Activated CD4-positive, alpha-beta T cell treated with anti-CD3 and anti-CD28 coated beads, Interleukin-2, amount 10 ng/mL, durations not matched to agents 24 days and 14 days (primary cell): ENCODE measurements at regions not wholly inside any gene's neighbourhood (a gene's known extent, or its start where the extent isn't known, plus 50 kb on each side); places are given as distances from the start of the nearest gene placed in this dataset.
"Not testable (repeated sequence)": the region's sequence is repeated elsewhere in the genome, so short reads cannot be mapped to it uniquely, and the experiment has no call there.

Experiments
- DNase-seq: peaks from one replicate; pipeline ENCODE4 v3.0.0; 2022
- H3K27ac Mint-ChIP-seq: one replicate; pipeline ENCODE4 v1.8.0; 2022; ENCODE audit warnings: mild to moderate bottlenecking, mixed read lengths
- H3K27me3 Mint-ChIP-seq: one replicate; pipeline ENCODE4 v1.8.0; 2022; ENCODE audit warnings: mixed read lengths
- H3K36me3 Mint-ChIP-seq: one replicate; pipeline ENCODE4 v1.8.0; 2022; ENCODE audit warnings: low read depth, mild to moderate bottlenecking, mixed read lengths
- H3K4me1 Mint-ChIP-seq: one replicate; pipeline ENCODE4 v1.8.0; 2021; ENCODE audit warnings: mixed read lengths
- H3K4me3 Mint-ChIP-seq: one replicate; pipeline ENCODE4 v1.8.0; 2022; ENCODE audit warnings: mild to moderate bottlenecking, moderate library complexity, mixed read lengths
- H3K9me3 Mint-ChIP-seq: one replicate; pipeline ENCODE4 v1.8.0; 2021; ENCODE audit warnings: mixed read lengths
- intact Hi-C: fragments of 100-400 bp; cut with micrococcal nuclease; formaldehyde crosslinking; loops from one replicate; pipeline ENCODE4 v1.15.1; 2023

- Mint-ChIP-seq H3K4me3 (no peak overlapping the region), H3K9me3 (peaks cover 41% of the 10 kb centered on the region), H3K36me3 (no peaks in the 10 kb centered on the region), H3K27me3 (no peaks in the 10 kb centered on the region), H3K4me1 (no peaks in the 10 kb centered on the region), H3K27ac (no peak overlapping the region)
- intact Hi-C loops: no loop called here
- DNase-seq: no peak
Observed at GRCh38 chr19:20359933-20360720, 193.1 kb downstream of the ZNF486 start.

- DNase-seq, H3K27ac Mint-ChIP-seq, intact Hi-C loops, H3K36me3 Mint-ChIP-seq, H3K27me3 Mint-ChIP-seq, H3K4me1 Mint-ChIP-seq, H3K4me3 Mint-ChIP-seq: not testable (repeated sequence)
- H3K9me3 Mint-ChIP-seq: peaks cover 34% of the 10 kb centered on the region
Observed at GRCh38 chr19:20358841-20359465, 191.9 kb downstream of the ZNF486 start.

DNA sequence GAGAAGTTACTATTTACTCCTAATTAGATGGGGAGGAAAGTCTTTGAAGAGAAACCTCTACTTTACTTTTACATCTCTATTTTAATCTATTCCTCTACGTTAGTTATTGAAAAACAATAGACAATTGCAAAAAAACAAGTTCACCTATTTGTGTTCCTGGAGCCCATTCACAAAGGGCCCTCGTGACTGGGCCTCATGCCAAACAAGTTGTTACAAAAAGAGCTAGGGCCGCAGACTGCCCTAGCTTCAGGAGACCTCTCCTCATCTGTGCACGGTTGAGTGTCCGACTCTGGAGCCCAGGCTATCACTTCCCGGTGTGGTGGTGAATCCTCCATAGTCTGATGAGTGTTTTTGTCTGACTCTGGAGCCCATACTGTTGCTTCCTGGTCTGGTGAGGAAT, 190.9 kb downstream of the ZNF486 start:
- Mint-ChIP-seq H3K27me3 (no peaks in the 10 kb centered on the region), H3K4me3 (no peak overlapping the region)

DNA sequence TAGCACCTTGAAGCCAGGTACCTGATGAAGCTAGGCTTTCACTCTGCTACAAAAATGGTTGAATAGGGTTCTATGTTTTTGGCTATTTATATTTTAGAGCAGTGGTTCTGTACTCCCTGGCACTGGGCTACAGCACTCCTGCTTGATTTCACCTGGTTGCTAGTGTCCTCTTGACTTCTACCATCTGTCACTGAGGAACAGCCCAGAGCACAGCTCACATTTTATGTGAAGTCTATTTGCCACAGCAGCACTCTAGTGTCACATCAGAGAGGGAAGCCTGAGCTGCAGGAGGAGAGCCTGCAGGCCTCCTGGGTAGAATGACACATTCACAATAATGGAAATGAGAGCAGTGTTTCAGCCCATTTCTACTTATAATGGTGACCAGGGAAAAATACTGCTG, 184.2 kb downstream of the ZNF486 start:
- Mint-ChIP-seq H3K27me3 (no peaks in the 10 kb centered on the region), H3K4me1 (no peaks in the 10 kb centered on the region), H3K36me3 (no peaks in the 10 kb centered on the region), H3K9me3 (peaks cover 12% of the 10 kb centered on the region), H3K4me3 (no peak overlapping the region), H3K27ac (no peak overlapping the region)
- intact Hi-C loops: no loop called here
- DNase-seq: no peak

More for the DNA sequence above, 190.9 kb downstream of the ZNF486 start:
- no peak for DNase-seq
- peaks cover 29% of the 10 kb centered on the region for H3K9me3 Mint-ChIP-seq
- H3K36me3 Mint-ChIP-seq: no peaks in the 10 kb centered on the region
- no peaks in the 10 kb centered on the region for H3K4me1 Mint-ChIP-seq
- intact Hi-C loops: no loop called here
- no peak overlapping the region for H3K27ac Mint-ChIP-seq

DNA sequence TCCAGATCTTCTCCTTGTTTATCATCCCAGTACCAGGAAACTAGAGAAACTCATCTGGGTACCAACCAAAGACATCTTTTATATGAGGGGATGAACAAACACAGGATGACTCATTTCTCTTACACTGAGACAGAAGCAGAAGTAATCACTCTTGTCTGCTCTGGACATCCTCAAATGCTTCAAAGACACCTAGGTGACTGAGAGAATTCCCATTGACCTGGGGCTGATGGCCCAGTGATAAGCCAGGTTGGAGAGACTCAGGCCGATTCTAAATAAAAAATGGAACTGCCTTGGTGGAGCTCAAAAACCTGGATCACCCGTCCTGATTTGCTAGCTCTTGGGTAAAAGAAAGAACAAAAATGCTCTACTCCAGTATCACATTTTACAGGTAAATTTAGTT, 182.2 kb downstream of the ZNF486 start:
- H3K36me3 Mint-ChIP-seq: no peaks in the 10 kb centered on the region
- H3K27ac Mint-ChIP-seq: no peak overlapping the region
- intact Hi-C loops: no loop called here
- no peak overlapping the region for H3K4me3 Mint-ChIP-seq
- DNase-seq: no peak
- H3K27me3 Mint-ChIP-seq: no peaks in the 10 kb centered on the region
- H3K9me3 Mint-ChIP-seq: peaks cover 12% of the 10 kb centered on the region
- H3K4me1 Mint-ChIP-seq: no peaks in the 10 kb centered on the region

DNA sequence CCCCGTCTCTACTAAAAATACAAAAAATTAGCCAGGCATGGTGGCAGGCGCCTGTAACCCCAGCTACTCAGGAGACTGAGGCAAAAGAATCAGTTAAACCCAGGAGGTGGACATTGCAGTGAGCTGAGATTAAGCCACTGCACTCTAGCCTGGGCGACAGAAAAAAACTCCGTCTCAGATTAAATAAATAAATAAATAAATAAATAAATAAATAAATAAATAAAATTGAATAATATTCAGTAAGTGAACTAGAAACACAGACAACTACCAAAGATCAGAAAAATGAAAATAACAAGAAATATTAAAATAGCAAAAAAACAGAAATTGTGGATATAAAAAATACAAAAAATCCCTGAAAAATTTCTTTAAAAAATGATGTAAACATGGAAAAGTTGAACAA, 172.4 kb downstream of the ZNF486 start:
- peaks cover 4% of the 10 kb centered on the region for H3K9me3 Mint-ChIP-seq
- H3K4me1 Mint-ChIP-seq: no peaks in the 10 kb centered on the region
- no peaks in the 10 kb centered on the region for H3K27me3 Mint-ChIP-seq
- intact Hi-C loops: no loop called here
- no peak overlapping the region for H3K27ac Mint-ChIP-seq
- no peak overlapping the region for H3K4me3 Mint-ChIP-seq
- DNase-seq: no peak
- H3K36me3 Mint-ChIP-seq: no peaks in the 10 kb centered on the region

GRCh38 chr19:20334760-20335159, 167.7 kb downstream of the ZNF486 start:
- Mint-ChIP-seq H3K4me1 (no peaks in the 10 kb centered on the region), H3K4me3 (no peak overlapping the region), H3K27me3 (no peaks in the 10 kb centered on the region), H3K9me3 (peaks cover 4% of the 10 kb centered on the region), H3K27ac (no peak overlapping the region), H3K36me3 (no peaks in the 10 kb centered on the region)
- DNase-seq: no peak
- intact Hi-C loops: no loop called here

- no peak for DNase-seq
- Mint-ChIP-seq H3K36me3 (no peaks in the 10 kb centered on the region), H3K27ac (no peak overlapping the region), H3K4me1 (no peaks in the 10 kb centered on the region), H3K9me3 (peaks cover 4% of the 10 kb centered on the region), H3K27me3 (no peaks in the 10 kb centered on the region), H3K4me3 (no peak overlapping the region)
- intact Hi-C loops: no loop called here
Observed at GRCh38 chr19:20333508-20333907, 166.5 kb downstream of the ZNF486 start.

GRCh38 chr19:20325151-20325550, 158.1 kb downstream of the ZNF486 start:
- peaks cover 17% of the 10 kb centered on the region for H3K9me3 Mint-ChIP-seq
- H3K27ac Mint-ChIP-seq: no peak overlapping the region
- DNase-seq: no peak
- no peaks in the 10 kb centered on the region for H3K27me3 Mint-ChIP-seq
- intact Hi-C loops: no loop called here
- H3K4me1 Mint-ChIP-seq: no peaks in the 10 kb centered on the region
- no peaks in the 10 kb centered on the region for H3K36me3 Mint-ChIP-seq
- H3K4me3 Mint-ChIP-seq: no peak overlapping the region

DNA sequence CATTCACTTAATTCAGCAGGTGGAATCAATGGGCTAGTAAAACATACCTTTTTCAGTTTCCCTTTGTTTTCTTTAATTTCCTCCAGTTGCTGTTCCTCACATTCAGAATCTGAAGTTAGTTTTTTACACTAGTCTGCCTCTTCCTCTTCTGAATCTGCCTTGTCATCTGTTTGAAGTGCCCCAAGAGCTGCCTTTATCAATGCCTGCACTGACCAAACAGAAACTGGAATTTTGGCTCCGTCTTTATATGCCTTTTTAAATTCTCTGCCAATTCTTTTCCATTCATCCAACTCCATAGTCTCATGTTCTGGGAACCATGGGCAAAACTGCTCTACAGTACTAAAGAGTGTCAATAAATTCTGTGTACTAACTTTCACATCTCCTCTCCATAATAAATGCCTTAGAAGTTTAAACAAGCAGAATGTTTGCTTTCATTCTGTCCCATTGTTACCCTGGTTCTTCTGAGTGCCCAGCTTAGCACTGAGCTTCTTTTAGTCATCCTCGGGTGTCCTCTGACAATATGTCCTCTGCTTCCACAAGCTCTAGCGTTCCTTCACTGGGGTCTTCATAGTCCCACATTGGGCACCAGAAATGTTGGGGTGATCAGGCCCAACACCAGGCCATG, 154.2 kb downstream of the ZNF486 start:
- Mint-ChIP-seq H3K9me3 (peaks cover 9% of the 10 kb centered on the region), H3K36me3 (no peaks in the 10 kb centered on the region), H3K4me3 (no peak overlapping the region), H3K27me3 (no peaks in the 10 kb centered on the region), H3K27ac (no peak overlapping the region), H3K4me1 (no peaks in the 10 kb centered on the region)
- DNase-seq: no peak
- intact Hi-C loops: no loop called here

DNA sequence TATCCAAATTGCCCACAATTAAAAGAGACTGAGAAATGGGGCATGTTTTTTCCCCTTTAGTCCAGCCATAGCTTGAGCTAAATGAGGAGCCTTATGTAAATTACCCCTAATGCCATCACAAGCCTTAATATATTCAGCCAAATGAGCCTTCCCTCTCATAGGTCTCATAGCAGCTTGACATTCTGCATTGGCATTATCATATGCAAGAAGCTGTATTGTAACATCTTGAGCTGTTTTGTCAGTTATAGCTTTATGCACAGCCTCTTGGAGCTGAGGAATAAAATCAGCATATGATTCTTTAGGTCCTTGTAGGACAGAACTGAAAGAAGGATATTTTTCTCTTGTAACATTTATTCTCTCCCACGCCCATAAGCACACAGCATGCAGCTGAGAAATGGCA, 153.2 kb downstream of the ZNF486 start:
- Mint-ChIP-seq H3K27ac (no peak overlapping the region), H3K9me3 (peaks cover 9% of the 10 kb centered on the region), H3K27me3 (no peaks in the 10 kb centered on the region), H3K4me3 (no peak overlapping the region), H3K4me1 (no peaks in the 10 kb centered on the region), H3K36me3 (no peaks in the 10 kb centered on the region)
- DNase-seq: no peak
- intact Hi-C loops: no loop called here

DNA sequence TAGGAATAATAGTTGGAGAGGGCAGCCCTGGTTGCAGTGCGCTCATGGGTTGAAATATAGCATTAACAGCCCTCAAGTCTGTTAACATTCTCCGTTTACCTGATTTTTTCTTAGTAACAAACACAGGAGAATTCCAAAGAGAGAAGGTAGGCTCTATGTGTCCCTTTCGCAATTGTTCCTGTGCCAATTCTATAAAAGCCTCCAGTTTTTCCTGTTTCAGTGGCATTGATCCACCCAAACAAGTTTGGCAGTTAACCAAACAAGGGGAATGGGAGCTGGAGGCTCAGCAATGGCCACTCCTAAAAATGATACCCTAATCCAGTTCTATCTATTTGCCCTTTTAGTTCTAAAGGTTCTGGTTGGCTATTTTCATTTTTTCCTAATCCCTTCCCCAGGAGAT, 151.6 kb downstream of the ZNF486 start:
- H3K4me3 Mint-ChIP-seq: no peak overlapping the region
- no peaks in the 10 kb centered on the region for H3K36me3 Mint-ChIP-seq
- intact Hi-C loops: no loop called here
- no peaks in the 10 kb centered on the region for H3K4me1 Mint-ChIP-seq
- peaks cover 11% of the 10 kb centered on the region for H3K9me3 Mint-ChIP-seq
- H3K27me3 Mint-ChIP-seq: no peaks in the 10 kb centered on the region
- no peak overlapping the region for H3K27ac Mint-ChIP-seq
- DNase-seq: no peak

GRCh38 chr19:20315543-20315942, 148.5 kb downstream of the ZNF486 start:
- Mint-ChIP-seq H3K9me3 (peaks cover 8% of the 10 kb centered on the region), H3K4me3 (no peak overlapping the region), H3K36me3 (no peaks in the 10 kb centered on the region), H3K4me1 (no peaks in the 10 kb centered on the region), H3K27me3 (no peaks in the 10 kb centered on the region), H3K27ac (no peak overlapping the region)
- intact Hi-C loops: no loop called here
- DNase-seq: no peak

- no peaks in the 10 kb centered on the region for H3K4me1 Mint-ChIP-seq
- H3K36me3 Mint-ChIP-seq: no peaks in the 10 kb centered on the region
- intact Hi-C loops: no loop called here
- DNase-seq: no peak
- H3K4me3 Mint-ChIP-seq: no peak overlapping the region
- no peak overlapping the region for H3K27ac Mint-ChIP-seq
- peaks cover 13% of the 10 kb centered on the region for H3K9me3 Mint-ChIP-seq
- no peaks in the 10 kb centered on the region for H3K27me3 Mint-ChIP-seq
Observed at GRCh38 chr19:20313894-20314293, 146.9 kb downstream of the ZNF486 start.
